Suprapubic skin (tissue), 4 donors: ENCODE measurements at regions not wholly inside any gene's neighbourhood (a gene's known extent, or its start where the extent isn't known, plus 50 kb on each side); places are given as distances from the start of the nearest gene placed in this dataset.

Source experiments
- DNase-seq, 2 donors: peaks; one replicate each; pipeline ENCODE4 v3.0.0-alpha.2; 2019; ENCODE audit warnings: low spot score in 2 of 2
- H3K27ac ChIP-seq: fragments of 200-600 bp; sonication (generic); one replicate; pipeline ENCODE4 v1.5.1; 2019
- H3K27me3 ChIP-seq: fragments of 200-600 bp; sonication (generic); one replicate; pipeline ENCODE4 v1.5.1; 2019
- H3K36me3 ChIP-seq: fragments of 200-600 bp; sonication (generic); one replicate; pipeline ENCODE4 v1.5.1; 2019
- H3K4me1 ChIP-seq: fragments of 200-600 bp; sonication (generic); one replicate; pipeline ENCODE4 v1.5.1; 2019
- H3K4me3 ChIP-seq: fragments of 200-600 bp; sonication (generic); one replicate; pipeline ENCODE4 v1.5.1; 2019; ENCODE audit warnings: mild to moderate bottlenecking
- H3K9me3 ChIP-seq: fragments of 200-600 bp; sonication (generic); one replicate; pipeline ENCODE4 v1.5.1; 2019
- CTCF ChIP-seq, 2 donors: fragments of 200-600 bp in 1 of 2; fragments of 450-650 bp in 1 of 2; sonication (generic) in 1 of 2; IDR thresholded peaks; one replicate each; pipeline ENCODE4 v1.5.1; 2016 to 2019; ENCODE audit warnings: antibody characterized with exemption in 2 of 2, mild to moderate bottlenecking in 1 of 2, moderate library complexity in 1 of 2
- EP300 ChIP-seq: sonication (generic); formaldehyde crosslinking; IDR thresholded peaks from one replicate; pipeline ENCODE4 v1.6.1; 2017; ENCODE audit warnings: antibody characterized with exemption
- POLR2A ChIP-seq, 2 donors: fragments of 450-650 bp; IDR thresholded peaks; one replicate each; pipeline ENCODE4 v1.6.1; 2017; ENCODE audit warnings: antibody characterized with exemption in 2 of 2, mild to moderate bottlenecking in 2 of 2, moderate library complexity in 2 of 2
- POLR2AphosphoS5 ChIP-seq, 3 donors: sonication (generic); formaldehyde crosslinking; IDR thresholded peaks; one replicate each; pipeline ENCODE4 v1.6.1; 2017; ENCODE audit warnings: antibody characterized with exemption in 3 of 3
- WGBS: methylation state at CpG from one replicate; pipeline ENCODE4 v1.1.5; 2018; 5-methylcytosine and 5-hydroxymethylcytosine counted together

- no peaks in the 10 kb centered on the region for H3K27me3 ChIP-seq
- H3K4me3 ChIP-seq: no peak overlapping the region
- 84% methylated on average over 3 of the region's 3 CpGs for WGBS
- no peak overlapping the region for H3K27ac ChIP-seq
- H3K9me3 ChIP-seq: no peaks in the 10 kb centered on the region
- TF ChIP-seq POLR2A (IDR thresholded peaks at IDR 0.05): no peak
- no peak for TF ChIP-seq EP300
- TF ChIP-seq POLR2AphosphoS5 (IDR thresholded peaks at IDR 0.05): no peak
- no peak for TF ChIP-seq CTCF (IDR thresholded peaks at IDR 0.05)
- H3K4me1 ChIP-seq: no peaks in the 10 kb centered on the region
- no peaks in the 10 kb centered on the region for H3K36me3 ChIP-seq
- DNase-seq: no peak
Measured at GRCh38 chr14:87231336-87232026, 761.5 kb downstream of the GALC start.

- H3K4me1 ChIP-seq: no peaks in the 10 kb centered on the region
- no peaks in the 10 kb centered on the region for H3K9me3 ChIP-seq
- no peaks in the 10 kb centered on the region for H3K27me3 ChIP-seq
- no peaks in the 10 kb centered on the region for H3K36me3 ChIP-seq
- TF ChIP-seq CTCF (IDR thresholded peaks at IDR 0.05) (no peak), POLR2A (IDR thresholded peaks at IDR 0.05) (no peak), EP300 (no peak), POLR2AphosphoS5 (IDR thresholded peaks at IDR 0.05) (no peak)
- H3K27ac ChIP-seq: no peak overlapping the region
- no peak for DNase-seq
- H3K4me3 ChIP-seq: no peak overlapping the region
Measured at GRCh38 chr14:87230726-87231125, 762.3 kb downstream of the GALC start.

- no peaks in the 10 kb centered on the region for H3K4me1 ChIP-seq
- no peak for DNase-seq
- no peaks in the 10 kb centered on the region for H3K27me3 ChIP-seq
- H3K36me3 ChIP-seq: no peaks in the 10 kb centered on the region
- H3K9me3 ChIP-seq: no peaks in the 10 kb centered on the region
- TF ChIP-seq EP300: no peak
- TF ChIP-seq POLR2AphosphoS5 (IDR thresholded peaks at IDR 0.05): no peak
- TF ChIP-seq POLR2A (IDR thresholded peaks at IDR 0.05): no peak
- TF ChIP-seq CTCF (IDR thresholded peaks at IDR 0.05): no peak
- no peak overlapping the region for H3K4me3 ChIP-seq
- no peak overlapping the region for H3K27ac ChIP-seq
- 73% methylated on average over 1 of the region's 1 CpG for WGBS
Measured at GRCh38 chr14:87229131-87229530, 763.9 kb downstream of the GALC start.

- WGBS: 79% methylated on average over 3 of the region's 3 CpGs
- no peak for DNase-seq
- no peak overlapping the region for H3K4me3 ChIP-seq
- H3K27me3 ChIP-seq: no peaks in the 10 kb centered on the region
- TF ChIP-seq POLR2A (IDR thresholded peaks at IDR 0.05) (no peak), POLR2AphosphoS5 (IDR thresholded peaks at IDR 0.05) (no peak), CTCF (IDR thresholded peaks at IDR 0.05) (no peak), EP300 (no peak)
- H3K27ac ChIP-seq: no peak overlapping the region
- H3K9me3 ChIP-seq: peaks cover 2% of the 10 kb centered on the region
- no peaks in the 10 kb centered on the region for H3K4me1 ChIP-seq
- no peaks in the 10 kb centered on the region for H3K36me3 ChIP-seq
Measured at GRCh38 chr14:87217023-87217422, 776.0 kb downstream of the GALC start.

- 88% methylated on average over 1 of the region's 1 CpG for WGBS
- Histone ChIP-seq H3K4me3 (no peak overlapping the region), H3K36me3 (no peaks in the 10 kb centered on the region), H3K27ac (no peak overlapping the region), H3K27me3 (no peaks in the 10 kb centered on the region), H3K9me3 (peaks cover 2% of the 10 kb centered on the region), H3K4me1 (no peaks in the 10 kb centered on the region)
- no peak for TF ChIP-seq CTCF (IDR thresholded peaks at IDR 0.05)
- TF ChIP-seq POLR2A (IDR thresholded peaks at IDR 0.05): no peak
- no peak for TF ChIP-seq EP300
- no peak for DNase-seq
Measured at GRCh38 chr14:87214558-87214957, 778.4 kb downstream of the GALC start.
